Endodermal cell (in vitro differentiated cells): ENCODE measurements at regions not wholly inside any gene's neighbourhood (a gene's known extent, or its start where the extent isn't known, plus 50 kb on each side); places are given as distances from the start of the nearest gene placed in this dataset.

Experiments
- DNase-seq: peaks from one replicate; pipeline ENCODE4 v3.0.0-alpha.2; 2017
- H3K27ac ChIP-seq: 2 replicates; pipeline ENCODE4 v1.5.1; 2013; ENCODE audit warnings: mild to moderate bottlenecking, low read depth, low read length, moderate library complexity
- H3K27me3 ChIP-seq: 2 replicates; pipeline ENCODE4 v1.6.1; 2013; ENCODE audit warnings: mild to moderate bottlenecking, low read length, moderate library complexity; ENCODE audit not compliant: insufficient read depth, control insufficient read depth, poor library complexity, severe bottlenecking
- H3K36me3 ChIP-seq: 2 replicates; pipeline ENCODE4 v1.7.0; 2013; ENCODE audit warnings: mild to moderate bottlenecking, low read length, moderate library complexity; ENCODE audit not compliant: control insufficient read depth, insufficient read depth
- H3K4me1 ChIP-seq: one replicate; pipeline ENCODE4 v1.7.0; 2013; ENCODE audit warnings: low read length; ENCODE audit not compliant: control insufficient read depth, insufficient read depth
- H3K4me3 ChIP-seq: 2 replicates; pipeline ENCODE4 v1.5.1; 2013; ENCODE audit warnings: mild to moderate bottlenecking, low read length, moderate library complexity
- H3K9ac ChIP-seq: 2 replicates; pipeline ENCODE4 v1.6.1; 2013; ENCODE audit warnings: mild to moderate bottlenecking, low read length, moderate library complexity; ENCODE audit not compliant: poor library complexity, severe bottlenecking; ENCODE audit errors: extremely low read depth
- H3K9me3 ChIP-seq: 2 replicates; pipeline ENCODE4 v1.6.1; 2013; ENCODE audit warnings: mild to moderate bottlenecking, low read length, moderate library complexity; ENCODE audit not compliant: control insufficient read depth
- H3K27ac Mint-ChIP-seq: 2 replicates; pipeline ENCODE4 v1.8.0; 2020; ENCODE audit warnings: mixed read lengths
- H3K27me3 Mint-ChIP-seq: 2 replicates; pipeline ENCODE4 v1.8.0; 2021; ENCODE audit warnings: mild to moderate bottlenecking, mixed read lengths; ENCODE audit not compliant: insufficient read depth
- H3K36me3 Mint-ChIP-seq: 2 replicates; pipeline ENCODE4 v1.8.0; 2020; ENCODE audit warnings: low read depth, mixed read lengths
- H3K4me1 Mint-ChIP-seq: 2 replicates; pipeline ENCODE4 v1.8.0; 2020; ENCODE audit warnings: mixed read lengths
- H3K4me3 Mint-ChIP-seq: 2 replicates; pipeline ENCODE4 v1.8.0; 2020; ENCODE audit warnings: mild to moderate bottlenecking, moderate library complexity, mixed read lengths
- H3K9me3 Mint-ChIP-seq: 2 replicates; pipeline ENCODE4 v1.8.0; 2020; ENCODE audit warnings: mild to moderate bottlenecking, mixed read lengths
- WGBS, 2 experiments: methylation state at CpG; one replicate each; pipeline versions ENCODE4 v1.1.5 to v1.1.7; 2013; ENCODE audit warnings: missing lambda C conversion rate in 2 of 2, mixed read lengths in 1 of 2; ENCODE audit not compliant: insufficient coverage in 1 of 2, insufficient read length in 1 of 2; 5-methylcytosine and 5-hydroxymethylcytosine counted together
- TF ChIP-seq, protein P1 (sequence below): fragments of 200-600 bp; sonication (generic); conservative IDR thresholded peaks from 2 replicates; pipeline ENCODE4 v1.5.0; 2021; ENCODE audit warnings: antibody characterized with exemption, mild to moderate bottlenecking

DNA sequence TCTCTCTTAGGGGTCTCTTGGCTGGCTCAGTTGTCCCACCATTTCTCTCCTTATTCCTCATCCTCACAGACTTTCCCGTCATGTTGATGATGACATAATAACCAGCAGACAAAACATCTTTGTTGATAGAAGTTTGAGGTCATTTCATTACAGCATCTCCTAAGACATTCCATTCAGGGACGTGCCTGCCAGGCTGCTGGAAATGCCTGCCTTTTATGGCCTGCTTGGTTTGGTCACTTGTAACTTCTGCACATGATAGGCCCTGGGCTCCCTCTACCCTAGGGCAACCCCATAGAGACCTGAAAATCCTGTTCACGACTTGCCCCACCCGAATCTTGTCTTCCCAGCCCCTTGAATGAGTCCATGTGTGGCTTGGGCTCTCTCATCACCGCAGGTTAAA, 81.7 kb downstream of the SDC1 start:
- no peaks in the 10 kb centered on the region for H3K36me3 Mint-ChIP-seq
- DNase-seq = no peak
- H3K4me1 ChIP-seq = no peaks in the 10 kb centered on the region
- no peak overlapping the region for H3K9ac ChIP-seq
- H3K27me3 Mint-ChIP-seq = no peaks in the 10 kb centered on the region
- no peak overlapping the region for H3K4me3 Mint-ChIP-seq
- H3K9me3 Mint-ChIP-seq = no peaks in the 10 kb centered on the region
- no peaks in the 10 kb centered on the region for H3K27me3 ChIP-seq
- TF ChIP-seq, protein P1, sequence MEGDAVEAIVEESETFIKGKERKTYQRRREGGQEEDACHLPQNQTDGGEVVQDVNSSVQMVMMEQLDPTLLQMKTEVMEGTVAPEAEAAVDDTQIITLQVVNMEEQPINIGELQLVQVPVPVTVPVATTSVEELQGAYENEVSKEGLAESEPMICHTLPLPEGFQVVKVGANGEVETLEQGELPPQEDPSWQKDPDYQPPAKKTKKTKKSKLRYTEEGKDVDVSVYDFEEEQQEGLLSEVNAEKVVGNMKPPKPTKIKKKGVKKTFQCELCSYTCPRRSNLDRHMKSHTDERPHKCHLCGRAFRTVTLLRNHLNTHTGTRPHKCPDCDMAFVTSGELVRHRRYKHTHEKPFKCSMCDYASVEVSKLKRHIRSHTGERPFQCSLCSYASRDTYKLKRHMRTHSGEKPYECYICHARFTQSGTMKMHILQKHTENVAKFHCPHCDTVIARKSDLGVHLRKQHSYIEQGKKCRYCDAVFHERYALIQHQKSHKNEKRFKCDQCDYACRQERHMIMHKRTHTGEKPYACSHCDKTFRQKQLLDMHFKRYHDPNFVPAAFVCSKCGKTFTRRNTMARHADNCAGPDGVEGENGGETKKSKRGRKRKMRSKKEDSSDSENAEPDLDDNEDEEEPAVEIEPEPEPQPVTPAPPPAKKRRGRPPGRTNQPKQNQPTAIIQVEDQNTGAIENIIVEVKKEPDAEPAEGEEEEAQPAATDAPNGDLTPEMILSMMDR = no peak
- H3K4me1 Mint-ChIP-seq = peaks cover 11% of the 10 kb centered on the region
- H3K27ac ChIP-seq = no peak overlapping the region
- 78 to 87% methylated on average over 5 of the region's 5 CpGs for WGBS, 2 experiments
- H3K9me3 ChIP-seq = no peaks in the 10 kb centered on the region
- no peaks in the 10 kb centered on the region for H3K36me3 ChIP-seq
- H3K27ac Mint-ChIP-seq = no peak overlapping the region
- H3K4me3 ChIP-seq = no peak overlapping the region

DNA sequence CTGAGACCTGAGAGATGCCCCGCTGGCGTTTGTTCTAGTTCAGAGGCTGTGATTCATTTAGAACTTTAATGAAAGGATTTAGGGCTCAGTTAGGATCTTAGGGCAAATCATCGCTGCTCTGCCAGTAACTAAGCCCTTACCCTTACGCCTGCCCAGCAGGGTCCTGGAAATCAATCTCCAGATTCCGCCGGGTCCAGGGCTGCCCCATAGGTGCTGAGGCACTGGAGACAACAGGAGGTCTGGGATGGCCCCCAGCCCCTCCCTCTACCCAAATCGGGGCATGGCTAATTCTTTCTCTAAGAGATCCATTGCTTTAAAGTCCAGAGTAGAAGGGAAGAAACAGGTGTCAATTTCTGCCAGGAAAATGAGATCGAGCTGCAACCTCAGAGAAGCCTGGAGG, 83.1 kb downstream of the SDC1 start:
- TF ChIP-seq, protein P1 = no peak
- no peaks in the 10 kb centered on the region for H3K27me3 Mint-ChIP-seq
- Histone ChIP-seq H3K9ac (no peak overlapping the region), H3K27me3 (no peaks in the 10 kb centered on the region), H3K4me3 (no peak overlapping the region), H3K36me3 (no peaks in the 10 kb centered on the region), H3K9me3 (no peaks in the 10 kb centered on the region), H3K4me1 (no peaks in the 10 kb centered on the region), H3K27ac (no peak overlapping the region)
- DNase-seq = no peak
- H3K4me3 Mint-ChIP-seq = no peak overlapping the region
- no peaks in the 10 kb centered on the region for H3K9me3 Mint-ChIP-seq
- WGBS, 2 experiments = 91% methylated on average over 5 to 8 of the region's 8 CpGs
- H3K4me1 Mint-ChIP-seq = peaks cover 11% of the 10 kb centered on the region
- no peak overlapping the region for H3K27ac Mint-ChIP-seq
- H3K36me3 Mint-ChIP-seq = no peaks in the 10 kb centered on the region

DNA sequence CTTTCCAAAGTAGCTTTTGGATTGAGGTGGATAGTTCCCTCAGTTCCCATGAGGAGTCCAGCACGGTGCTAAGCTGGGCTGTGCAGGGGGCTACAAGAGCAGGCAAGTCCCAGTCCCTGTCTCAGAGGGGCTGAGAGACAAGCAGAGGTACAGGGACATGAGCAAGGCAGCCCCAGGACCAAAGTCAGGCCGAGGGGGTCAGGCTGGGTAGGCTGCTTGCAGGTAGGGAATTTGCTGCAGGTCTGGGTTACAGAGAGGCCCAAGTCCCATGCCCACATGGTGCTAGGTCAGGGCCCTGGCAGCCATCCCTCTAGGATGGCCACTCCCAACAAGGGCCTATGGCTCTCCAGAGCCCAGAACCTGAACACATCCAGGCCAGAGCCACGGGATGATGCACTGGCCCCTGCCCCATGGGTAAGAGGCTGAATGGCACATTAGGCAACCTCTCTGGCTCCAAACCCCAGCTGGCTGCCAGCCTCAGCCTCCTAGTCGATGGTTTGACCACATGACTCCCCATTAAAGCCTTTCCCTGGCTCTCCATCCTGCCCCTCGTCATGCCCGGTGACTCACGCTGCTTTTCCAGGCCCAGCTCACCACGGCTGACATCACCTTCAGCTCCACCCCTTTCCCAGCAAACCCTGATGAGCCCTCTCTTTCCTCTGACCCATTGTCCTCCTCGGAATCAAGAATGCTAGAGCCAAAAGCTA, 83.7 kb downstream of the SDC1 start:
- Histone ChIP-seq H3K4me1 (no peaks in the 10 kb centered on the region), H3K4me3 (no peak overlapping the region), H3K9me3 (no peaks in the 10 kb centered on the region), H3K9ac (no peak overlapping the region), H3K27ac (no peak overlapping the region), H3K27me3 (no peaks in the 10 kb centered on the region), H3K36me3 (no peaks in the 10 kb centered on the region)
- Mint-ChIP-seq H3K4me3 (no peak overlapping the region), H3K9me3 (no peaks in the 10 kb centered on the region), H3K27ac (no peak overlapping the region), H3K27me3 (no peaks in the 10 kb centered on the region), H3K4me1 (peaks cover 9% of the 10 kb centered on the region), H3K36me3 (no peaks in the 10 kb centered on the region)
- TF ChIP-seq, protein P1 = no peak
- DNase-seq = peak; percentile 79
- 82 to 85% methylated on average over 4 to 9 of the region's 9 CpGs for WGBS, 2 experiments
